HG03565 (cell line): ENCODE measurements at regions not wholly inside any gene's neighbourhood (a gene's known extent, or its start where the extent isn't known, plus 50 kb on each side); places are given as distances from the start of the nearest gene placed in this dataset.
"Not testable (repeated sequence)": the region's sequence is repeated elsewhere in the genome, so short reads cannot be mapped to it uniquely, and the experiment has no call there.

ENCODE experiments used
- ATAC-seq: cut with Tn5 transposase; IDR thresholded peaks from one replicate; pipeline ENCODE4 v1.9.1; 2021; ENCODE audit warnings: mild to moderate bottlenecking, moderate library complexity; ENCODE audit not compliant: unreplicated experiment

GRCh38 chr10:6929148-6929830, 349.2 kb upstream of the PRKCQ start:
- ATAC-seq: no peak

- ATAC-seq: no peak
These were observed 348.5 kb upstream of the PRKCQ start for GRCh38 chr10:6928586-6928985.

GRCh38 chr10:6926971-6927370, 346.9 kb upstream of the PRKCQ start:
- ATAC-seq: no peak

- ATAC-seq: no peak
These were observed 345.1 kb upstream of the PRKCQ start for GRCh38 chr10:6925146-6925545.

DNA sequence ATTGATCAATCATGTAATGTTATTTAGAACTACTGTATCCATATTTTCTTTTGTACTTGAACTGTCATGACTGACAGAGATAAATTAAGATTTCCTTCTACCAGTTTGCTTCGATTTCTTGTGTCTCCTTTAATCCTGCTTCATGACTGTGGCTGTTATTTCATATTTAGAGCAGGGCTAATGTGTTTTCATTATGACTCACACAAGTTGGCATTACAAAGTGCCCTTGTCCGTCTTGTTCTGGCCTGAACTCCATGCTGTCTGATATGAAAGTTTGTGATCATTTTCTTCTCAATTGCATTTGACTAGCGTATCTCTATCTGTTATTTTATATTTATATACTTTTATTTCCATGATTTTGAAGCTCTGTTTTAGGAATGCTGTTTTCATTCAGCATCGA, 344.1 kb upstream of the PRKCQ start:
- no peak for ATAC-seq

GRCh38 chr10:6921026-6921425, 340.9 kb upstream of the PRKCQ start:
- not testable (repeated sequence) for ATAC-seq

DNA sequence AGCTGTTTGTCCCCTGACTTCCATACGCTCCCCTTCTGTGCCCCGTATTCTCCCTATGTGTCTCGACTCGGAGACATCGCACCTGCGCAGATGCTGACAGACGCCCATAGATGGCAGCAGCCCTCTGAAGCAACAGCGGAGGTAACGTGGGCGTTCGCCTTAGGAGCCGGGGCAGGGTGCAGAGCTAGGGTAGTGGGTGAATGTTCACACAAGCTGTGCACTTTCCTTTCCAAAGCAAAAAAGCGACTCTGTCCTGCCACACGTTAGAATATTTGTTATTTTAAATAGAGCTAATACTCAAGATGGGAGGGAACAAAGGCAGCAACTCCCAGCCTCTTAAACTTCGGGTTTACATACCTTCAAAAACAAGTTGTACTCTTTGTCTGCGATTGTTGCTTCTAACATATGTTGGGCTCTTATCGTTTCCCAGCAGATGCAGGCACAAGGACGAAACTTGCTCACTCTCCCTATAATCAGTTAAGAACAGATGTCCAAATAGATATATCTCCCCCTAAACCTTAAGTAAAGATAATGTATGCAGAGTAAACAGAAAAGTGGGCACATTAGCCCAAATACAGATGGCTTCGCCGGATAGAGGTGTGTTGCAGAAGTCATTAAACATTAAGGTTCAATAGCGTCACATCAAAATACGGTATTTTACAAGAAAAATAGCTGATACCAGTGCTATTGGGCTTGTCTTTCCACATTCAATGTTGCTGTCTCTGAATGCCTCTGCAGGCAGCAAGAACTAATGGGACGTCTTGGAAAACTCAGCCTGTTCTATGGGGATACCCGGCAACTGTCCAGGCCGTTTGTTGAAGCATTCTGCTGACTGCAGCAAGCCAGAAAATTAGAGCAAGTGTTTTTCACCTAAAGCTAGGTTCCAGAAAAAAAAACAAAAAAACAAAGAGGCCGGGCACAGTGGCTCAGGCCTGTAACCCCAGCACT, 340.3 kb upstream of the PRKCQ start:
- ATAC-seq: peak; percentile 86

- no peak for ATAC-seq
These were observed 339.0 kb upstream of the PRKCQ start for GRCh38 chr10:6919077-6919476.

DNA sequence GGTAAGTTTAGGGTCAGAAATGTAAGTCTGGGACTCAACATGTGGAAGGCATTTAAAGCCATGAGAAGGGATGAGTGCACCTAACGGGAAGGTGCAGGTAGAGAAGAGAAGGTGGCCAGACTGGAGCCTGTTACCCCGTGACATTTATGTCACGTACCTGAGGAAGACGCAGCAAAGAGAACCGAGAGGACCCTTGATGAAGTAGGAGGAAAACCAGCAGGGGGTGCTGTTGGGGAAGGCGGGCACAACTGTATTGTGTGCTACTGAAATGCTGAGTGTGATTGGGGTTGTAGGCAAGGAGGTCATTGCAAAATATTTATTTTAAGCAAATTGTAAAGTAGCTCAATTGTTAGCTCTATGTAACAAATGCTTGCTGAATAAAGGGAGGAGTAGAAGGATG, 338.2 kb upstream of the PRKCQ start:
- ATAC-seq: peak; percentile 30

- ATAC-seq: no peak
These were observed 337.0 kb upstream of the PRKCQ start for GRCh38 chr10:6917125-6917524.

GRCh38 chr10:6916601-6917000, 336.5 kb upstream of the PRKCQ start:
- ATAC-seq: peak; percentile 51

GRCh38 chr10:6915307-6915706, 335.2 kb upstream of the PRKCQ start:
- no peak for ATAC-seq

DNA sequence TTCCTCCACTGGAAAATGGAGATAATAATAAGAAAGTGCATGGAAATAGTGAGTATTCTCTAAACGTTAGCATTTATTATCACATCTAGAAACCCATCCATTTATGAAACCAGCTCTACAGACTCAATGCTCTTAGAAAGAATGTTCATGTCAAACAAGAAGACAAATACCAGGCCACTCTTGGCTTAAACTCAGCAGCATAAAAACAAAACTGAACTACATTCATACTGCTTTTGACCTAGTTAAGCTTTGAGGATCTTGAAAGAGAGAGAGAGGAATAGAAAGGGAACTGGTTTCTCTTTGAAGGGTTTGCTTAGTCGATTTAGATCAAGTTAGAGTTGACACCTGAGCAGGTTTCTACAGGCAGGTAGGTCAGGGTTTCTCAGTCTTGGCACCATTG, 332.9 kb upstream of the PRKCQ start:
- ATAC-seq: no peak

- ATAC-seq: no peak
These were observed 332.3 kb upstream of the PRKCQ start for GRCh38 chr10:6912424-6912823.

- no peak for ATAC-seq
These were observed 331.9 kb upstream of the PRKCQ start for GRCh38 chr10:6912021-6912420.

- no peak for ATAC-seq
These were observed 330.0 kb upstream of the PRKCQ start for GRCh38 chr10:6909905-6910560.

GRCh38 chr10:6907877-6908530, 327.9 kb upstream of the PRKCQ start:
- ATAC-seq: no peak

DNA sequence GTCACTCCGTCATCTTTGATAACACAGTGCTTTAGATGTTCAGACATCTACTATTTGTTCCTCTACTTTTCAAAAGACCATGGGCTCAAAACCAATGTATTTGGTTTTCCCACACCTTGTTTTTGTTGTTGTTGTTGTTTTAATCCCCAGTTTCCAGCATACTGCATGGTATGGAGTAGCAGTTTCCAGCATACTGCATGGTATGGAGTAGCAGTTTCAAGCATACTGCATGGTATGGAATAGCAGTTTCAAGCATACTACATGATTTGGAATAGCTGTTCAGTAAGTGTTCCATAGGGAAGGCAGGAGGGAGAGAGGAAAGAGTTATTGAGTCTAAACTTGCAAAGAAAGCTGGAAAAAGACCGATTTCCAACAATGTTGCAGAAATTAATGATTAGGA, 314.3 kb upstream of the PRKCQ start:
- ATAC-seq: no peak

GRCh38 chr10:6892864-6893263, 312.8 kb upstream of the PRKCQ start:
- ATAC-seq: no peak

- ATAC-seq: no peak
These were observed 311.8 kb upstream of the PRKCQ start for GRCh38 chr10:6891924-6892323.

- ATAC-seq: no peak
These were observed 309.6 kb upstream of the PRKCQ start for GRCh38 chr10:6889718-6890117.
